CD14-positive monocyte (primary cell): ENCODE measurements at regions not wholly inside any gene's neighbourhood (a gene's known extent, or its start where the extent isn't known, plus 50 kb on each side); places are given as distances from the start of the nearest gene placed in this dataset.

Source experiments
- DNase-seq, 3 donors: peaks; one replicate each; pipeline ENCODE4 v3.0.0-alpha.2; 2011 to 2022
- H2AFZ ChIP-seq: 2 replicates; pipeline ENCODE4 v1.6.0; 2012; ENCODE audit warnings: mild to moderate bottlenecking, low read depth, low read length, inconsistent platforms; ENCODE audit not compliant: insufficient read depth, poor library complexity, severe bottlenecking
- H3K27ac ChIP-seq, 2 donors: 1 replicate in 1 of 2; 2 replicates in 1 of 2; pipeline ENCODE4 v1.5.1; 2012 to 2013; ENCODE audit warnings: low read length in 2 of 2, control low read depth in 1 of 2, inconsistent platforms in 1 of 2, low read depth in 1 of 2, mild to moderate bottlenecking in 1 of 2
- H3K27me3 ChIP-seq, 2 donors: one replicate each; pipeline versions ENCODE4 v1.6.0 to v1.6.1; 2011 to 2013; ENCODE audit warnings: low read length in 2 of 2; ENCODE audit not compliant: control insufficient read depth in 2 of 2, insufficient read depth in 2 of 2
- H3K36me3 ChIP-seq, 2 donors: replicated peaks in 1 of 2; 1 replicate in 1 of 2; 2 replicates in 1 of 2; pipeline versions ENCODE4 v1.5.1 to v1.6.1; 2012 to 2013; ENCODE audit warnings: low read length in 2 of 2, control low read depth in 1 of 2, inconsistent platforms in 1 of 2, mild to moderate bottlenecking in 1 of 2; ENCODE audit not compliant: insufficient read depth in 2 of 2, control insufficient read depth in 1 of 2
- H3K4me1 ChIP-seq, 2 donors: 1 replicate in 1 of 2; 2 replicates in 1 of 2; pipeline versions ENCODE4 v1.5.1 to v1.6.1; 2012 to 2013; ENCODE audit warnings: low read length in 2 of 2, control low read depth in 1 of 2, inconsistent platforms in 1 of 2, mild to moderate bottlenecking in 1 of 2, moderate library complexity in 1 of 2; ENCODE audit not compliant: insufficient read depth in 2 of 2, control insufficient read depth in 1 of 2
- H3K4me2 ChIP-seq: replicated peaks from 2 replicates; pipeline ENCODE3; 2012; ENCODE audit warnings: low read length, moderate library complexity, mild to moderate bottlenecking; ENCODE audit not compliant: poor library complexity, severe bottlenecking; ENCODE audit errors: extremely low read depth
- H3K4me3 ChIP-seq, 3 experiments: fragments of 200-600 bp in 1 of 3; sonication (generic) in 1 of 3; replicated peaks in 1 of 3; 1 replicate in 2 of 3; 2 replicates in 1 of 3; pipeline ENCODE4 v1.5.1; 2011 to 2013; ENCODE audit warnings: low read length in 3 of 3, mild to moderate bottlenecking in 3 of 3, control low read depth in 2 of 3, low read depth in 2 of 3, inconsistent platforms in 1 of 3, moderate library complexity in 1 of 3
- H3K79me2 ChIP-seq: 2 replicates; pipeline ENCODE4 v1.6.0; 2012; ENCODE audit warnings: mild to moderate bottlenecking, control low read depth, inconsistent platforms, low read length, moderate library complexity; ENCODE audit not compliant: insufficient read depth
- H3K9ac ChIP-seq: 2 replicates; pipeline ENCODE4 v1.6.0; 2017; ENCODE audit warnings: low read length, mild to moderate bottlenecking; ENCODE audit not compliant: insufficient read depth, poor library complexity, severe bottlenecking
- H3K9me3 ChIP-seq, 2 donors: replicated peaks in 1 of 2; 1 replicate in 1 of 2; 2 replicates in 1 of 2; pipeline versions ENCODE4 v1.5.1 to v1.6.1; 2012 to 2013; ENCODE audit warnings: low read length in 2 of 2, control low read depth in 1 of 2; ENCODE audit not compliant: control insufficient read depth in 1 of 2, insufficient read depth in 1 of 2
- H4K20me1 ChIP-seq: 2 replicates; pipeline ENCODE4 v1.6.0; 2012; ENCODE audit warnings: mild to moderate bottlenecking, low read length, control low read depth, moderate library complexity; ENCODE audit not compliant: insufficient read depth
- H3K27ac Mint-ChIP-seq, 7 donors: one replicate each; pipeline ENCODE4 v1.8.0; 2020; ENCODE audit warnings: mild to moderate bottlenecking in 7 of 7, mixed read lengths in 7 of 7, moderate library complexity in 6 of 7, inconsistent platforms in 2 of 7
- H3K27me3 Mint-ChIP-seq, 3 donors: one replicate each; pipeline ENCODE4 v1.8.0; 2021 to 2022; ENCODE audit warnings: low read depth in 3 of 3, mild to moderate bottlenecking in 3 of 3, mixed read lengths in 3 of 3, moderate library complexity in 3 of 3, inconsistent platforms in 1 of 3
- H3K36me3 Mint-ChIP-seq, 2 donors: one replicate each; pipeline ENCODE4 v1.8.0; 2020; ENCODE audit warnings: mixed read lengths in 2 of 2, inconsistent platforms in 1 of 2, mild to moderate bottlenecking in 1 of 2
- H3K4me1 Mint-ChIP-seq: one replicate; pipeline ENCODE4 v1.8.0; 2020; ENCODE audit warnings: mild to moderate bottlenecking, mixed read lengths
- H3K4me3 Mint-ChIP-seq, 2 donors: one replicate each; pipeline ENCODE4 v1.8.0; 2020; ENCODE audit warnings: mild to moderate bottlenecking in 2 of 2, mixed read lengths in 2 of 2, moderate library complexity in 1 of 2
- H3K9me3 Mint-ChIP-seq, 7 donors: one replicate each; pipeline ENCODE4 v1.8.0; 2020 to 2022; ENCODE audit warnings: mixed read lengths in 7 of 7, mild to moderate bottlenecking in 6 of 7, moderate library complexity in 6 of 7, inconsistent platforms in 2 of 7
- CTCF ChIP-seq: fragments of 200-600 bp; IDR thresholded peaks from one replicate; pipeline ENCODE4 v1.8.0; 2022; ENCODE audit warnings: antibody characterized with exemption, mild to moderate bottlenecking
- WGBS: methylation state at CpG from one replicate; pipeline ENCODE4 v1.1.5; 2013; ENCODE audit warnings: missing lambda C conversion rate; ENCODE audit not compliant: insufficient coverage; 5-methylcytosine and 5-hydroxymethylcytosine counted together
- intact Hi-C, 2 donors: fragments of 100-400 bp; cut with micrococcal nuclease; formaldehyde crosslinking; loops; one replicate each; pipeline versions ENCODE4 v1.15.0 to v1.15.1; 2023

GRCh38 chr10:6986927-6987326, 406.9 kb upstream of the PRKCQ start:
- Histone ChIP-seq H3K27me3 (no peaks in the 10 kb centered on the region), H4K20me1 (no peaks in the 10 kb centered on the region), H3K4me2 (no peak overlapping the region), H3K4me3 (no peak overlapping the region), H3K79me2 (no peaks in the 10 kb centered on the region), H3K36me3 (no peaks in the 10 kb centered on the region), H3K9me3 (no peaks in the 10 kb centered on the region), H3K4me1 (peaks cover 6 to 9% of the 10 kb centered on the region in 2 donors), H3K9ac (no peak overlapping the region), H2AFZ (peak overlapping the region; percentile 47), H3K27ac (no peak overlapping the region)
- peaks cover 0 to 2% (median 0%) of the 10 kb centered on the region in 3 donors for H3K27me3 Mint-ChIP-seq
- peaks cover 8% of the 10 kb centered on the region for H3K4me1 Mint-ChIP-seq
- intact Hi-C loops = no loop called here
- H3K36me3 Mint-ChIP-seq = no peaks in the 10 kb centered on the region
- WGBS = 92% methylated on average over 6 of the region's 10 CpGs
- no peak overlapping the region for H3K4me3 Mint-ChIP-seq
- no peak for DNase-seq
- H3K27ac Mint-ChIP-seq = no peak overlapping the region
- no peak for TF ChIP-seq CTCF
- H3K9me3 Mint-ChIP-seq = peaks cover 0 to 8% (median 2%) of the 10 kb centered on the region in 7 donors

GRCh38 chr10:6985644-6986043, 405.6 kb upstream of the PRKCQ start:
- no peaks in the 10 kb centered on the region for H3K36me3 Mint-ChIP-seq
- WGBS = 97% methylated on average over 7 of the region's 9 CpGs
- Histone ChIP-seq H3K27ac (no peak overlapping the region), H4K20me1 (no peaks in the 10 kb centered on the region), H3K27me3 (no peaks in the 10 kb centered on the region), H3K4me2 (no peak overlapping the region), H2AFZ (no peak overlapping the region), H3K36me3 (no peaks in the 10 kb centered on the region), H3K4me3 (no peak overlapping the region), H3K9ac (no peak overlapping the region), H3K9me3 (no peaks in the 10 kb centered on the region), H3K79me2 (no peaks in the 10 kb centered on the region), H3K4me1 (peaks cover 0 to 2% of the 10 kb centered on the region in 2 donors)
- no peak overlapping the region for H3K4me3 Mint-ChIP-seq
- no peak overlapping the region for H3K27ac Mint-ChIP-seq
- peaks cover 0 to 8% (median 2%) of the 10 kb centered on the region in 7 donors for H3K9me3 Mint-ChIP-seq
- DNase-seq = no peak
- no peak for TF ChIP-seq CTCF
- peaks cover 1% of the 10 kb centered on the region for H3K4me1 Mint-ChIP-seq
- H3K27me3 Mint-ChIP-seq = peaks cover 0 to 2% (median 0%) of the 10 kb centered on the region in 3 donors
- intact Hi-C loops = no loop called here
